Progenitor cell of endocrine pancreas (in vitro differentiated cells): ENCODE measurements at regions not wholly inside any gene's neighbourhood (a gene's known extent, or its start where the extent isn't known, plus 50 kb on each side); places are given as distances from the start of the nearest gene placed in this dataset.

Source experiments
- DNase-seq: peaks from one replicate; pipeline ENCODE4 v3.0.0; 2021; ENCODE audit warnings: low spot score; ENCODE audit not compliant: unreplicated experiment
- H3K27ac Mint-ChIP-seq: 2 replicates; pipeline ENCODE4 v1.8.0; 2021; ENCODE audit warnings: mild to moderate bottlenecking, moderate library complexity, mixed read lengths
- H3K27me3 Mint-ChIP-seq: 2 replicates; pipeline ENCODE4 v1.8.0; 2021; ENCODE audit warnings: mixed read lengths
- H3K36me3 Mint-ChIP-seq: 2 replicates; pipeline ENCODE4 v1.8.0; 2022; ENCODE audit warnings: mixed read lengths; ENCODE audit not compliant: insufficient read depth
- H3K4me1 Mint-ChIP-seq: 2 replicates; pipeline ENCODE4 v1.8.0; 2021; ENCODE audit warnings: low read depth, mixed read lengths
- H3K4me3 Mint-ChIP-seq: 2 replicates; pipeline ENCODE4 v1.8.0; 2021; ENCODE audit warnings: low read depth, mild to moderate bottlenecking, moderate library complexity, mixed read lengths
- H3K9me3 Mint-ChIP-seq: 2 replicates; pipeline ENCODE4 v1.8.0; 2021; ENCODE audit warnings: low read depth, mixed read lengths
- TF ChIP-seq, protein P1 (sequence below): fragments of 200-600 bp; sonication (generic); IDR thresholded peaks from one replicate; pipeline ENCODE4 v1.5.0; 2021; ENCODE audit warnings: antibody characterized with exemption, mild to moderate bottlenecking; ENCODE audit not compliant: unreplicated experiment

GRCh38 chr20:57794600-57795341, 85.0 kb upstream of the PMEPA1 start:
- peaks cover 3% of the 10 kb centered on the region for H3K9me3 Mint-ChIP-seq
- TF ChIP-seq, protein P1, sequence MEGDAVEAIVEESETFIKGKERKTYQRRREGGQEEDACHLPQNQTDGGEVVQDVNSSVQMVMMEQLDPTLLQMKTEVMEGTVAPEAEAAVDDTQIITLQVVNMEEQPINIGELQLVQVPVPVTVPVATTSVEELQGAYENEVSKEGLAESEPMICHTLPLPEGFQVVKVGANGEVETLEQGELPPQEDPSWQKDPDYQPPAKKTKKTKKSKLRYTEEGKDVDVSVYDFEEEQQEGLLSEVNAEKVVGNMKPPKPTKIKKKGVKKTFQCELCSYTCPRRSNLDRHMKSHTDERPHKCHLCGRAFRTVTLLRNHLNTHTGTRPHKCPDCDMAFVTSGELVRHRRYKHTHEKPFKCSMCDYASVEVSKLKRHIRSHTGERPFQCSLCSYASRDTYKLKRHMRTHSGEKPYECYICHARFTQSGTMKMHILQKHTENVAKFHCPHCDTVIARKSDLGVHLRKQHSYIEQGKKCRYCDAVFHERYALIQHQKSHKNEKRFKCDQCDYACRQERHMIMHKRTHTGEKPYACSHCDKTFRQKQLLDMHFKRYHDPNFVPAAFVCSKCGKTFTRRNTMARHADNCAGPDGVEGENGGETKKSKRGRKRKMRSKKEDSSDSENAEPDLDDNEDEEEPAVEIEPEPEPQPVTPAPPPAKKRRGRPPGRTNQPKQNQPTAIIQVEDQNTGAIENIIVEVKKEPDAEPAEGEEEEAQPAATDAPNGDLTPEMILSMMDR = no peak
- H3K4me3 Mint-ChIP-seq = no peak overlapping the region
- no peak overlapping the region for H3K27ac Mint-ChIP-seq
- H3K4me1 Mint-ChIP-seq = peaks cover 13% of the 10 kb centered on the region
- DNase-seq = no peak
- no peaks in the 10 kb centered on the region for H3K36me3 Mint-ChIP-seq
- H3K27me3 Mint-ChIP-seq = peaks cover 4% of the 10 kb centered on the region

DNA sequence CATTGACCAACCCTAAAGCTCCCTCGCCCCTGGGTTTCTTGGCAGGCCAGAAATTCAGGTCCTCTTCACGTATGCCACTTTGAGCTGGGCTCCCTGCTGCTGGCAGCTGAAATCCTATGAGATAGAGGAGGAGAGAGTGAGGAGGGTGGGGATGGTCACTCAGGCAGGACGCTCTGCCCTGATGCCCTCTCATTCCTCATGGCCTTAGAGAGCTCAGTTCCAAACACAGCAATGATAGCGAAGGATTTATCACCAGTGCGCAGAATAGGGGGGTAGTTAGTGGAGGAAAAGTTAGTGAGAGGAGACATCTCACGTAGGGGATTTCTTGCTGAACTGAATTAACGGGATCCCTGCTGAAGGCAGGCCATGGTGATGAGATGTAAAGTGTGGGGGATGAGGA, 84.2 kb upstream of the PMEPA1 start:
- TF ChIP-seq, protein P1 = no peak
- peaks cover 9% of the 10 kb centered on the region for H3K27me3 Mint-ChIP-seq
- peaks cover 13% of the 10 kb centered on the region for H3K4me1 Mint-ChIP-seq
- no peak overlapping the region for H3K4me3 Mint-ChIP-seq
- no peak for DNase-seq
- H3K9me3 Mint-ChIP-seq = peaks cover 3% of the 10 kb centered on the region
- H3K36me3 Mint-ChIP-seq = no peaks in the 10 kb centered on the region
- no peak overlapping the region for H3K27ac Mint-ChIP-seq

GRCh38 chr20:57793421-57793820, 83.6 kb upstream of the PMEPA1 start:
- peaks cover 9% of the 10 kb centered on the region for H3K27me3 Mint-ChIP-seq
- H3K36me3 Mint-ChIP-seq = no peaks in the 10 kb centered on the region
- TF ChIP-seq, protein P1 = no peak
- no peak overlapping the region for H3K4me3 Mint-ChIP-seq
- peaks cover 3% of the 10 kb centered on the region for H3K9me3 Mint-ChIP-seq
- H3K27ac Mint-ChIP-seq = no peak overlapping the region
- H3K4me1 Mint-ChIP-seq = peaks cover 13% of the 10 kb centered on the region
- no peak for DNase-seq

- H3K4me3 Mint-ChIP-seq = no peak overlapping the region
- H3K4me1 Mint-ChIP-seq = peaks cover 13% of the 10 kb centered on the region
- H3K27me3 Mint-ChIP-seq = peaks cover 9% of the 10 kb centered on the region
Observed at GRCh38 chr20:57792386-57793080, 82.7 kb upstream of the PMEPA1 start.

DNA sequence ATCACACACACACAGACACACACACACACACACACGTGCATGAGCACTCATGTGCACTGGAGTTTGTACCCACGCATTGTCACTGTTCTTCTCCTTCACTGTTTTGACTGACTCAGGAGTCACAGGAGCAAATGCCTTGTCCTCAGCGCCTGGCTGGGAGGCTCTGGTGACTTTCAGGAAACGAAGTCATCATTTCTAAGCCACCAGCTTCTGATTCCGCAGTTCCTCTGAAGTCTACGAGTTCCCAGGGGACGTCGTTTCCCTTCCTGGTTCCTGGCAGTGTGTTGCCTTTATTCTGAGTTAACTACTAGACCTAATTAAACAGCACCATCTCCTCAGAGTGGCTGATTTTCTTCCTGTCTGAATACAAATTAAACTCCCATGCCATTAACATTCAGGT, 82.2 kb upstream of the PMEPA1 start:
- TF ChIP-seq, protein P1 = no peak
- Mint-ChIP-seq H3K27me3 (peaks cover 9% of the 10 kb centered on the region), H3K9me3 (peaks cover 3% of the 10 kb centered on the region), H3K36me3 (no peaks in the 10 kb centered on the region), H3K4me1 (peaks cover 13% of the 10 kb centered on the region), H3K4me3 (no peak overlapping the region), H3K27ac (no peak overlapping the region)
- no peak for DNase-seq

More at GRCh38 chr20:57792386-57793080, 82.7 kb upstream of the PMEPA1 start:
- DNase-seq = no peak
- TF ChIP-seq, protein P1 = no peak
- Mint-ChIP-seq H3K9me3 (peaks cover 3% of the 10 kb centered on the region), H3K27ac (peak overlapping the region; percentile 82), H3K36me3 (no peaks in the 10 kb centered on the region)
